Spleen (tissue), 11 donors: ENCODE measurements at regions not wholly inside any gene's neighbourhood (a gene's known extent, or its start where the extent isn't known, plus 50 kb on each side); places are given as distances from the start of the nearest gene placed in this dataset.

Experiments
- DNase-seq: peaks from one replicate; pipeline ENCODE4 v3.0.0-alpha.2; 2020
- H3K27ac ChIP-seq, 8 donors: fragments of 200-600 bp; sonication (generic) in 7 of 8; 1 replicate in 4 of 8; 2 replicates in 4 of 8; pipeline versions ENCODE4 v1.5.0 to v1.8.0; 2016 to 2021; ENCODE audit warnings: inconsistent platforms in 4 of 8, mild to moderate bottlenecking in 4 of 8, moderate library complexity in 1 of 8
- H3K27me3 ChIP-seq, 7 donors: fragments of 200-600 bp; sonication (generic) in 6 of 7; replicated peaks in 1 of 7; 1 replicate in 4 of 7; 2 replicates in 3 of 7; pipeline versions ENCODE4 v1.5.0 to v1.8.0; 2016 to 2021; ENCODE audit warnings: inconsistent platforms in 3 of 7, mild to moderate bottlenecking in 1 of 7
- H3K36me3 ChIP-seq, 6 donors: fragments of 200-600 bp; sonication (generic) in 5 of 6; 1 replicate in 4 of 6; 2 replicates in 2 of 6; pipeline versions ENCODE4 v1.5.0 to v1.8.0; 2016 to 2021; ENCODE audit warnings: inconsistent platforms in 2 of 6
- H3K4me1 ChIP-seq, 6 donors: fragments of 200-600 bp; sonication (generic) in 5 of 6; 1 replicate in 3 of 6; 2 replicates in 3 of 6; pipeline versions ENCODE4 v1.5.0 to v1.8.0; 2016 to 2021; ENCODE audit warnings: inconsistent platforms in 3 of 6
- H3K4me3 ChIP-seq, 8 donors: fragments of 200-600 bp; sonication (generic) in 7 of 8; 1 replicate in 4 of 8; 2 replicates in 4 of 8; pipeline versions ENCODE4 v1.5.0 to v1.8.0; 2016 to 2021; ENCODE audit warnings: inconsistent platforms in 4 of 8, mild to moderate bottlenecking in 4 of 8, moderate library complexity in 2 of 8
- H3K9me3 ChIP-seq, 8 donors: fragments of 200-600 bp; sonication (generic) in 7 of 8; 1 replicate in 4 of 8; 2 replicates in 4 of 8; pipeline versions ENCODE4 v1.5.0 to v1.8.0; 2016 to 2021; ENCODE audit warnings: inconsistent platforms in 4 of 8
- POLR2A ChIP-seq, 3 donors: fragments of 450-650 bp; IDR thresholded peaks; one replicate each; pipeline ENCODE4 v1.5.1; 2017; ENCODE audit warnings: antibody characterized with exemption in 3 of 3, mild to moderate bottlenecking in 1 of 3
- POLR2AphosphoS5 ChIP-seq, 3 donors: sonication (generic); formaldehyde crosslinking; IDR thresholded peaks; one replicate each; pipeline ENCODE4 v1.5.1; 2017; ENCODE audit warnings: antibody characterized with exemption in 3 of 3
- WGBS, 5 donors: extraction: QIAGEN DNeasy Blood & Tissue Kit in 3 of 5; methylation state at CpG; one replicate each; pipeline versions ENCODE4 v1.1.5 to v1.1.7; 2013 to 2018; 5-methylcytosine and 5-hydroxymethylcytosine counted together
- intact Hi-C: fragments of 100-400 bp; cut with DNase I; formaldehyde crosslinking; loops from one replicate; pipeline ENCODE4 v1.15.0; 2023; ENCODE audit warnings: low total_unique reads
- TF ChIP-seq, protein P1 (sequence below), 11 experiments: fragments of 200-600 bp in 7 of 11; fragments of 450-650 bp in 4 of 11; sonication (generic) in 4 of 11; IDR thresholded peaks in 8 of 11; conservative IDR thresholded peaks in 3 of 11; 1 replicate in 7 of 11; 2 replicates in 4 of 11; pipeline versions ENCODE4 v1.4.0 to v1.8.0; 2016 to 2021; ENCODE audit warnings: antibody characterized with exemption in 11 of 11, inconsistent platforms in 4 of 11, mild to moderate bottlenecking in 1 of 11
- donor health status: healthy with polysubstance abuse.
- donor health status: DM: no; HTN: no; CAD: no; lungs with moderate emphysema.
- donor health status: DM: no; HTN: no; CAD: no.
- donor health status: Bipolar disorder and iron deficiency.
- donor health status: healthy.
- donor health status: DM: no; HTN: no; CAD: no.
- donor health status: DM: yes; HTN: yes; CAD: no.

DNA sequence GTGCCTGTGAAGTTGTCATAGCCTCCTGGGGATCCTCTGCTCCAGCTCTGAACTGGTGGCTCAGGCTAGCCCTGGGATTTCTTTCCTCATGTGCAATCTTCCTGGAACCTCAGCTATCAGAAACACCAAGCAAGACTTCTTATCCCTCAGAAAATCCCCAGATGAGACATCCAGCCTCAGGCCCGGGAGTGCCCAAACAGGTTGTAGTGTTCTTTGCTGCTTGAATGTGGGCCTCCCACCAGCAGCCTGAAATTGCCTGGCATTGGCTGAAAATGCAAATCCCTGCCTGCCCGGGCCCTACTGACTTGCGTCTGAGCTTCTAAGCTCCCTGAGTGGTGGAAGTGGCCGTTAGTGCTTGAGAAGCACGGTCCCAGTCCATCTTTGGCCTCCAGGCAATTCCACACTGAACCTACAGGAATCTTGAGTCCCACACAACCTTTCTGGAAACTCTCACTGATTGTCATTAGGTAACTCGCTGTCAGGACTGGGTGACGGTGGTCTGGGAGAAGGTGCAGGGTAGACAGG, 146.8 kb downstream of the ZBTB18 start:
- intact Hi-C loops, result no loop called here
- TF ChIP-seq POLR2AphosphoS5 (IDR thresholded peaks at IDR 0.05) (no peak), POLR2A (IDR thresholded peaks at IDR 0.05) (no peak)
- TF ChIP-seq, protein P1, sequence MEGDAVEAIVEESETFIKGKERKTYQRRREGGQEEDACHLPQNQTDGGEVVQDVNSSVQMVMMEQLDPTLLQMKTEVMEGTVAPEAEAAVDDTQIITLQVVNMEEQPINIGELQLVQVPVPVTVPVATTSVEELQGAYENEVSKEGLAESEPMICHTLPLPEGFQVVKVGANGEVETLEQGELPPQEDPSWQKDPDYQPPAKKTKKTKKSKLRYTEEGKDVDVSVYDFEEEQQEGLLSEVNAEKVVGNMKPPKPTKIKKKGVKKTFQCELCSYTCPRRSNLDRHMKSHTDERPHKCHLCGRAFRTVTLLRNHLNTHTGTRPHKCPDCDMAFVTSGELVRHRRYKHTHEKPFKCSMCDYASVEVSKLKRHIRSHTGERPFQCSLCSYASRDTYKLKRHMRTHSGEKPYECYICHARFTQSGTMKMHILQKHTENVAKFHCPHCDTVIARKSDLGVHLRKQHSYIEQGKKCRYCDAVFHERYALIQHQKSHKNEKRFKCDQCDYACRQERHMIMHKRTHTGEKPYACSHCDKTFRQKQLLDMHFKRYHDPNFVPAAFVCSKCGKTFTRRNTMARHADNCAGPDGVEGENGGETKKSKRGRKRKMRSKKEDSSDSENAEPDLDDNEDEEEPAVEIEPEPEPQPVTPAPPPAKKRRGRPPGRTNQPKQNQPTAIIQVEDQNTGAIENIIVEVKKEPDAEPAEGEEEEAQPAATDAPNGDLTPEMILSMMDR (IDR thresholded peaks at IDR 0.05 in 8 of 11, conservative IDR thresholded peaks at IDR 0.05 in 3 of 11), result no peak
- 89 to 98% (median 95%) methylated on average over 7 of the region's 7 CpGs for WGBS, 5 donors

DNA sequence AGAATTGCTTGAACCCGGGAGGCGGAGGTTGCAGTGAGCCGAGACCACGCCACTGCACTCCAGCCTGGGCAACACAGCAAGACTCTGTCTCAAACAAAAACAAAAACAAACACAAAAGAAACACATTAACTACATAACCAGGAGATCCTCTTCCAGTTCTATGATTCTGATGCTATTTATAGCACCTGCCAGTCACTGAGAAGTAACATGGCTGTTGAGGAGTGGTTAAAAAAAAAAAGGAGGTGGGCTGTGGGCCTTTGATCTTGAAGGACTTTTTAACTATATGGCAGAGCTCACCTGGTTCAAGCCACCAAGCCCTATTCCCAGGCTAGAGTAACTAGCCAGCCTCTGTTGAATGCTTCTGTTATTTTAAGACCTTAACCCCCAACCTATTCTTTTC, 148.8 kb downstream of the ZBTB18 start:
- 94 to 100% (median 98%) methylated on average over 4 of the region's 4 CpGs for WGBS, 5 donors
- H3K27ac ChIP-seq, result no peak overlapping the region
- H3K4me1 ChIP-seq, result no peaks in the 10 kb centered on the region
- no peaks in the 10 kb centered on the region for H3K27me3 ChIP-seq
- no peak overlapping the region for H3K4me3 ChIP-seq
- DNase-seq, result no peak
- intact Hi-C loops, result no loop called here
- H3K36me3 ChIP-seq, result no peaks in the 10 kb centered on the region
- no peak for TF ChIP-seq POLR2A (IDR thresholded peaks at IDR 0.05)
- H3K9me3 ChIP-seq, result no peaks in the 10 kb centered on the region

More for the DNA sequence above, 146.8 kb downstream of the ZBTB18 start:
- no peaks in the 10 kb centered on the region for H3K4me1 ChIP-seq
- H3K27me3 ChIP-seq, result no peaks in the 10 kb centered on the region
- no peak overlapping the region for H3K27ac ChIP-seq
- no peaks in the 10 kb centered on the region for H3K36me3 ChIP-seq
- H3K4me3 ChIP-seq, result no peak overlapping the region
- no peaks in the 10 kb centered on the region for H3K9me3 ChIP-seq
- DNase-seq, result no peak

DNA sequence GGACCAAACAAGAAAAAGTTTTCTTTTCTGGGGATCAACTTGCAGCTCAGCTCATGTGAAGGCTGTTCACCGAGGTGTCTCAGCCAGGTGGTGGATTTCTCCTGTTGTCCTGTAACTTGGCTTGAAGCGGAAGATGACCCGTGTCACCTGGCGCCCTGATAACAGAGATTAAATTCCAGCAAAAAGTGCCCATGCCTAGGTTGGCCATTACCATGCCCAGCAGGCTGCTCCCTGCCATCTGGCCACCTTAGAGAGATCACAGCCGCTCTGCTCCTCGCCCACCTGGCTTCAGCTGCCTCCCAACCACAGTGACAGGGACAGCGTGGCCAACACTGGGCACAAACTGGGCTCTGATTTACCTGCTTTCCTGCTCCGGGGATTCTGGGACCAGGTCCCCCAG, 149.5 kb downstream of the ZBTB18 start:
- 87 to 96% (median 89%) methylated on average over 6 to 8 of the region's 8 CpGs for WGBS, 5 donors
- H3K4me1 ChIP-seq, result no peaks in the 10 kb centered on the region
- intact Hi-C loops, result no loop called here

DNA sequence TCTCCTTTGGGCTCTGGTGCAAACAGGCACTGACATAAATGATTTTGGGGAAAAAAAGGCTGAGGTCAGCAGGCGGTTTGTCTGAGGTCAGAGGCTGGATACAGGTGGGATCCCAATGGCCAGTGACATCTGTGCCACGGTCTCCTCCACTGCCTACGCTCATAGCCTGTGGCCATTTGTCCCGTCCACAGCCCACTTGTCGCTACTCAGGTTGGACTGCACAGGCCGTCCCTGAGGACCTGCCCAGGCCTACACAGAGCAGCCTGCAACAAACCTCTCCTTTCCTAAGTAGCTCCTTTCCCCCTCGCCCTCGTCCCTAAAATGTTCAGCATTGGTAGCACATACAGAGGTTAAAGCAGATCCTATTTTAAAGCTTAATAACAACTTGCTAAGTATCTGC, 150.7 kb downstream of the ZBTB18 start:
- 93 to 97% (median 95%) methylated on average over 8 of the region's 8 CpGs for WGBS, 5 donors
- intact Hi-C loops, result no loop called here

More for the DNA sequence above, 149.5 kb downstream of the ZBTB18 start:
- Histone ChIP-seq H3K27me3 (no peaks in the 10 kb centered on the region), H3K36me3 (no peaks in the 10 kb centered on the region), H3K9me3 (no peaks in the 10 kb centered on the region), H3K27ac (no peak overlapping the region), H3K4me3 (no peak overlapping the region)
- no peak for DNase-seq
- no peak for TF ChIP-seq POLR2AphosphoS5 (IDR thresholded peaks at IDR 0.05)
- TF ChIP-seq POLR2A (IDR thresholded peaks at IDR 0.05), result no peak
- TF ChIP-seq, protein P1 (IDR thresholded peaks at IDR 0.05 in 8 of 11, conservative IDR thresholded peaks at IDR 0.05 in 3 of 11), result no peak

More for the DNA sequence above, 150.7 kb downstream of the ZBTB18 start:
- TF ChIP-seq POLR2AphosphoS5 (IDR thresholded peaks at IDR 0.05), result no peak
- TF ChIP-seq, protein P1 (IDR thresholded peaks at IDR 0.05 in 8 of 11, conservative IDR thresholded peaks at IDR 0.05 in 3 of 11), result no peak
- Histone ChIP-seq H3K4me1 (no peaks in the 10 kb centered on the region), H3K36me3 (no peaks in the 10 kb centered on the region), H3K27me3 (no peaks in the 10 kb centered on the region), H3K27ac (no peak overlapping the region), H3K4me3 (no peak overlapping the region), H3K9me3 (no peaks in the 10 kb centered on the region)
- no peak for DNase-seq
